ENCODE measurements at regions not wholly inside any gene's neighbourhood (a gene's known extent, or its start where the extent isn't known, plus 50 kb on each side); places are given as distances from the start of the nearest gene placed in this dataset.

GRCh38 chr9:26163931-26164330 is 485.7 kb upstream of the TUSC1 start:
- TF ChIP-seq, protein P1, sequence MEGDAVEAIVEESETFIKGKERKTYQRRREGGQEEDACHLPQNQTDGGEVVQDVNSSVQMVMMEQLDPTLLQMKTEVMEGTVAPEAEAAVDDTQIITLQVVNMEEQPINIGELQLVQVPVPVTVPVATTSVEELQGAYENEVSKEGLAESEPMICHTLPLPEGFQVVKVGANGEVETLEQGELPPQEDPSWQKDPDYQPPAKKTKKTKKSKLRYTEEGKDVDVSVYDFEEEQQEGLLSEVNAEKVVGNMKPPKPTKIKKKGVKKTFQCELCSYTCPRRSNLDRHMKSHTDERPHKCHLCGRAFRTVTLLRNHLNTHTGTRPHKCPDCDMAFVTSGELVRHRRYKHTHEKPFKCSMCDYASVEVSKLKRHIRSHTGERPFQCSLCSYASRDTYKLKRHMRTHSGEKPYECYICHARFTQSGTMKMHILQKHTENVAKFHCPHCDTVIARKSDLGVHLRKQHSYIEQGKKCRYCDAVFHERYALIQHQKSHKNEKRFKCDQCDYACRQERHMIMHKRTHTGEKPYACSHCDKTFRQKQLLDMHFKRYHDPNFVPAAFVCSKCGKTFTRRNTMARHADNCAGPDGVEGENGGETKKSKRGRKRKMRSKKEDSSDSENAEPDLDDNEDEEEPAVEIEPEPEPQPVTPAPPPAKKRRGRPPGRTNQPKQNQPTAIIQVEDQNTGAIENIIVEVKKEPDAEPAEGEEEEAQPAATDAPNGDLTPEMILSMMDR (IDR thresholded peaks at IDR 0.05; ENCODE audit: unreplicated experiment) = no peak
- no peak overlapping the region for H3K4me3 Mint-ChIP-seq (ENCODE audit: low read depth)
- H3K36me3 Mint-ChIP-seq (ENCODE audit: insufficient read depth) = no peaks in the 10 kb centered on the region
- H3K27me3 Mint-ChIP-seq = no peaks in the 10 kb centered on the region
- no peak overlapping the region for H3K27ac Mint-ChIP-seq
- no peaks in the 10 kb centered on the region for H3K9me3 Mint-ChIP-seq (ENCODE audit: low read depth)
- DNase-seq (ENCODE audit: low spot score, unreplicated experiment) = no peak
- no peaks in the 10 kb centered on the region for H3K4me1 Mint-ChIP-seq (ENCODE audit: low read depth)

DNA sequence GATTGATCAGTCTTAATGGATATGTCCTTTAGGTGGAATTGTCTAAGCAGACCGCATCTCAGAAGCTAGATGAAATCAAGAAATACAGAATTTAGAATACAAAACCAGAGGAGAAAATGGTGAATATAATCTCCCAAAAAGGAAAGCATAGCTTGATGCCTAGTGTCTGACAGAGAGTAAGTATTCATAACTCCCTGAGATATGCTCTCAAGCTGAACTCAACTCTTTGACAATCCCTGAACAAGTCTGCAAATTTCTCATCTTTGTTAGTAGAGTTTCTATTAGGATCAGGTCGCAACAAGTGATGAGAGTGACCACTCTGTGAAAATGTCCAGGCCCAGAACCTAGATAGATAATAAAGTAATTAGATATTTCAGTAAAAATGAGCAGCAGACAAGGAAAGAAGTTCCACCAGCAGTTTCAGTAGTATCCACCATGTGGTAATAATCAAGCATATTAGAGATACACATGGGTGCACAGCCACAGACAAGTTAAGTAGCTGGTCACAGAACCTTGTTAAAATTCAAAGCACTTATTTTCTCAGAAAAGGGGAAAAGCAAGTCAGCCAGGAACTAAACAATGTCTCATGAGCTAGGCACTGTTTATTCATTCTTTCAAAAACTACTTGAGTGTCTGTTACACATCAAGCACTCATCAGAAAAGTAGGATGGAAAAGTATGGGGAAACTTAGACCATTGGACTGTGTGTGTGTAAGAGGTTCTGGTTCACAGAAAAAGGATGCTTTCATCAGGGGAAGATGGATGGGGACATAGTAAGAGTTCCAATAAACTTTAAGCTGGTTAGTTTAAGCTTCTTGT is 481.5 kb upstream of the TUSC1 start:
- Mint-ChIP-seq H3K4me3 (ENCODE audit: low read depth) (no peak overlapping the region), H3K9me3 (ENCODE audit: low read depth) (peaks cover 3% of the 10 kb centered on the region), H3K27me3 (no peaks in the 10 kb centered on the region), H3K36me3 (ENCODE audit: insufficient read depth) (no peaks in the 10 kb centered on the region), H3K27ac (no peak overlapping the region), H3K4me1 (ENCODE audit: low read depth) (no peaks in the 10 kb centered on the region)
- TF ChIP-seq, protein P1 (IDR thresholded peaks at IDR 0.05; ENCODE audit: unreplicated experiment) = no peak
- DNase-seq (ENCODE audit: low spot score, unreplicated experiment) = no peak

DNA sequence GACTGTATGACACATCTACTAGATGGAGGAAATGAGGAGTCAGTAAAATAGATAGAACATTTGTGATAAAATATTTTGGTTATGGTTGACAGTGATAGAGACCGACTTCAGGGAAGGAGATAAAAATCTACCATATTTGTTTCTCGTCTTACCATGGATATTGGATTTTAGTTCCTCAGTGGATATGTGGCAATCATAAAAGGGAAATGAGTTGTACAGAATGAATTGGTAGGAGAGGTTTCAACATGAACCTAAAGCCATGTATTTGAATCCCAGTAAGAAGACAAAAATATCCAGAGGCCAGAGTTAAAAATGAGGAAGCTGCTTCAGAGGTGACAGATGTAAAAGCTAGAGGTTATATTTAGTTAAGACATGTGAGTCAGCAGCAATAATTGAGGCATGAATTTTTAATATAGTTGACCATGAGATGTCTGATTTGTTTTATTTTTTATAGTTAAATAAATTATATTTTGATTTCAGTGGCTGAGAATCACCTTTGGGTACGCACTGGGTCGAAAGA is 480.4 kb upstream of the TUSC1 start:
- Mint-ChIP-seq H3K9me3 (ENCODE audit: low read depth) (peaks cover 3% of the 10 kb centered on the region), H3K27ac (no peak overlapping the region), H3K27me3 (no peaks in the 10 kb centered on the region), H3K36me3 (ENCODE audit: insufficient read depth) (no peaks in the 10 kb centered on the region), H3K4me3 (ENCODE audit: low read depth) (no peak overlapping the region), H3K4me1 (ENCODE audit: low read depth) (no peaks in the 10 kb centered on the region)
- DNase-seq (ENCODE audit: low spot score, unreplicated experiment) = no peak
- TF ChIP-seq, protein P1 (IDR thresholded peaks at IDR 0.05; ENCODE audit: unreplicated experiment) = no peak

DNA sequence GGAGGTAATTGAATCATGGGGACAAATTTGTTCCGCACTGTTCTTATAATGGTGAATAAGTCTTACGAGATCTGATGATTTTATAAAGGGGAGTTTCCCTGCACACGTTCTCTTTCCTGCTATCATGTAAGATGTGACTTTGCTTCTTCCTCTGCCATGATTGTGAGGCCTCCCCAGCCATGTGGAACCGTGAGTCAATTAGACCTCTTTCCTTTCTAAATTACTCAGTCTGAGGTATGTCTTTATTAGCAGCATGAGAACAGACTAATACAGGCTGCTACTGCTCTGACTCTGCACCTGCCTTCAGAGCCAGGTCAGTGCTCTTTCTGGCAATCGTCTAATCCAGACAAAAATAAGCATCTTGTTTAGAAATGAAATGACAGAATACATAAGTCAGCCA is 479.2 kb upstream of the TUSC1 start:
- Mint-ChIP-seq H3K4me1 (ENCODE audit: low read depth) (no peaks in the 10 kb centered on the region), H3K9me3 (ENCODE audit: low read depth) (peaks cover 3% of the 10 kb centered on the region), H3K27me3 (no peaks in the 10 kb centered on the region), H3K27ac (no peak overlapping the region), H3K4me3 (ENCODE audit: low read depth) (no peak overlapping the region), H3K36me3 (ENCODE audit: insufficient read depth) (no peaks in the 10 kb centered on the region)
- DNase-seq (ENCODE audit: low spot score, unreplicated experiment) = no peak
- TF ChIP-seq, protein P1 (IDR thresholded peaks at IDR 0.05; ENCODE audit: unreplicated experiment) = no peak

DNA sequence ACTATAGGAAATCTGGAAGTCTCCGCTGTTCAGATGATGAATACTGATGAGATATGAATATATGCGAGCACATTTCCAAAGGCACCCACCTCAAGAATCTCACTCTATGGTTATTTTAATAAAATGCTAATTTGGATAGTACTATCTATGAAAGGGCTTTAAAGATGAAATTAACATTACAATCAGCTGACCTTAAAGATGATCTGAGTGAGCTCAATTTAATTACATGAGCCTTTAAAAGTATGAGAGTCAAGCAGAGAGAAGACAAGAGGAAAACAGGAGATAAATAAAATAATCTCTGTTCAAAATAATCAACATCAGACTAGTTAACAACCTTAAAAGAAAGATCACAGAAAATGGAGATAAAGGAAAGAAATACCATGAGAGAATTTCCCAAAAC is 474.1 kb upstream of the TUSC1 start:
- H3K36me3 Mint-ChIP-seq (ENCODE audit: insufficient read depth) = no peaks in the 10 kb centered on the region
- no peak for DNase-seq (ENCODE audit: low spot score, unreplicated experiment)
- H3K27ac Mint-ChIP-seq = no peak overlapping the region
- no peaks in the 10 kb centered on the region for H3K4me1 Mint-ChIP-seq (ENCODE audit: low read depth)
- H3K27me3 Mint-ChIP-seq = no peaks in the 10 kb centered on the region
- TF ChIP-seq, protein P1 (IDR thresholded peaks at IDR 0.05; ENCODE audit: unreplicated experiment) = no peak
- H3K9me3 Mint-ChIP-seq (ENCODE audit: low read depth) = peaks cover 3% of the 10 kb centered on the region
- no peak overlapping the region for H3K4me3 Mint-ChIP-seq (ENCODE audit: low read depth)
